NB4 (cell line): ENCODE measurements at regions not wholly inside any gene's neighbourhood (a gene's known extent, or its start where the extent isn't known, plus 50 kb on each side); places are given as distances from the start of the nearest gene placed in this dataset.

Experiments used
- POLR2A ChIP-seq: IDR thresholded peaks from 2 replicates; pipeline ENCODE4 v1.6.1; 2011; ENCODE audit warnings: mild to moderate bottlenecking; ENCODE audit not compliant: insufficient read length; ENCODE audit errors: extremely low read depth
- TF ChIP-seq, protein P1 (sequence below): IDR thresholded peaks from 2 replicates; pipeline ENCODE4 v1.6.1; 2011; ENCODE audit warnings: low read depth, low read length
- TF ChIP-seq, protein P2 (sequence below): IDR thresholded peaks from one replicate; pipeline ENCODE4 v1.5.1; 2012; ENCODE audit warnings: low read depth, low read length

DNA sequence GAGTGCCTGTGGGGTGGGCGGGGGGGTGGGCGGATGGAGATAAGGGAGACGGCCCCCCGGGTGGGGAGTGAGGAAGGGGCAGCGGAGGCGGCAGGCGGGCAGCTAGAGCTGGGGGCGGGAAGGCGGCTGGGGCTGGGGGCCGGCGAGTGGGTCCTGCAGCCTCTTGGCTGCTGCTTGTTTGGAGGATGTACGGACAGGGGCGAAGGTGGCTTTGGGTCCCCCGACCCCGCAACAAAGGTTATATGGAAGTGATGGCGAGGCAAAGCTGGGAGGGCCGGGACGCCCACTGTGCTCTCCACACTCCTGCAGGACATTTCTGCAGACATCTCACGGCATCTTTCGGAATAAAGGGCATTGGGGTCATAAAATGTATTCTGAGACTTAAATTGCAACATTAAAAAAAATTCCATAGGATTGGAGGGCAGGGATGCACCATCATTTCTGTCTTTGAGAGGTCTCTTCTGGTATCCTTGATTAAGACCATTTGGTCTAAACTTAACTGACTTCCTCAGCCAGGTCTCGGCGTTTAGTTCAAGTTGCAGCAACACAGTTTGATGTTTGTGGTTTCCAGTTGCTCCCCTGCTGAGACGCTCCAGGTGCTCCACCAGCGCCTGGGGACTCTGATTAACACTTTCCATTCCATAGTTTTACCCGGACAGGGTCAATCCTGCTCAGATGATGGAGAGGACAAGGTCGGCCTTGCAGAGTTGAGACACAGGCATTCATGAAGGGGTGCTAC, 101.6 kb upstream of the SSBP2 start:
- TF ChIP-seq, protein P1, sequence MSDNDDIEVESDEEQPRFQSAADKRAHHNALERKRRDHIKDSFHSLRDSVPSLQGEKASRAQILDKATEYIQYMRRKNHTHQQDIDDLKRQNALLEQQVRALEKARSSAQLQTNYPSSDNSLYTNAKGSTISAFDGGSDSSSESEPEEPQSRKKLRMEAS: no peak
- TF ChIP-seq, protein P2, sequence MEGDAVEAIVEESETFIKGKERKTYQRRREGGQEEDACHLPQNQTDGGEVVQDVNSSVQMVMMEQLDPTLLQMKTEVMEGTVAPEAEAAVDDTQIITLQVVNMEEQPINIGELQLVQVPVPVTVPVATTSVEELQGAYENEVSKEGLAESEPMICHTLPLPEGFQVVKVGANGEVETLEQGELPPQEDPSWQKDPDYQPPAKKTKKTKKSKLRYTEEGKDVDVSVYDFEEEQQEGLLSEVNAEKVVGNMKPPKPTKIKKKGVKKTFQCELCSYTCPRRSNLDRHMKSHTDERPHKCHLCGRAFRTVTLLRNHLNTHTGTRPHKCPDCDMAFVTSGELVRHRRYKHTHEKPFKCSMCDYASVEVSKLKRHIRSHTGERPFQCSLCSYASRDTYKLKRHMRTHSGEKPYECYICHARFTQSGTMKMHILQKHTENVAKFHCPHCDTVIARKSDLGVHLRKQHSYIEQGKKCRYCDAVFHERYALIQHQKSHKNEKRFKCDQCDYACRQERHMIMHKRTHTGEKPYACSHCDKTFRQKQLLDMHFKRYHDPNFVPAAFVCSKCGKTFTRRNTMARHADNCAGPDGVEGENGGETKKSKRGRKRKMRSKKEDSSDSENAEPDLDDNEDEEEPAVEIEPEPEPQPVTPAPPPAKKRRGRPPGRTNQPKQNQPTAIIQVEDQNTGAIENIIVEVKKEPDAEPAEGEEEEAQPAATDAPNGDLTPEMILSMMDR: no peak
- no peak for TF ChIP-seq POLR2A
